ENCODE measurements at regions not wholly inside any gene's neighbourhood (a gene's known extent, or its start where the extent isn't known, plus 50 kb on each side); places are given as distances from the start of the nearest gene placed in this dataset.
"Not testable (repeated sequence)": the region's sequence is repeated elsewhere in the genome, so short reads cannot be mapped to it uniquely, and the experiment has no call there.

- DNase-seq (ENCODE audit: low read depth in 4 of 4, low spot score in 2 of 4): not testable (repeated sequence)
Observed at GRCh38 chr21:32823296-32823695, 51.7 kb upstream of the PAXBP1 start.

- no peak for DNase-seq (ENCODE audit: low read depth in 4 of 4, low spot score in 2 of 4)
Observed at GRCh38 chr21:32824950-32825349, 53.4 kb upstream of the PAXBP1 start.

GRCh38 chr21:32826329-32827167 lies 55.0 kb upstream of the PAXBP1 start:
- DNase-seq (ENCODE audit: low read depth in 4 of 4, low spot score in 2 of 4): no peak

- no peak for DNase-seq (ENCODE audit: low read depth in 4 of 4, low spot score in 2 of 4)
Observed at GRCh38 chr21:32828908-32829307, 57.4 kb upstream of the PAXBP1 start.

- no peak for DNase-seq (ENCODE audit: low read depth in 4 of 4, low spot score in 2 of 4)
Observed at GRCh38 chr21:32829504-32829903, 57.9 kb upstream of the PAXBP1 start.

- DNase-seq (ENCODE audit: low read depth in 4 of 4, low spot score in 2 of 4): not testable (repeated sequence)
Observed at GRCh38 chr21:32831779-32832178, 60.2 kb upstream of the PAXBP1 start.

GRCh38 chr21:32834211-32834915 lies 62.8 kb upstream of the PAXBP1 start:
- no peak for DNase-seq (ENCODE audit: low read depth in 4 of 4, low spot score in 2 of 4)

GRCh38 chr21:32834916-32835235 lies 63.3 kb upstream of the PAXBP1 start:
- no peak for DNase-seq (ENCODE audit: low read depth in 4 of 4, low spot score in 2 of 4)

GRCh38 chr21:32842146-32842545 lies 70.6 kb upstream of the PAXBP1 start:
- no peak for DNase-seq (ENCODE audit: low read depth in 4 of 4, low spot score in 2 of 4)

- no peak for DNase-seq (ENCODE audit: low read depth in 4 of 4, low spot score in 2 of 4)
Observed at GRCh38 chr21:32843561-32843960, 72.0 kb upstream of the PAXBP1 start.

GRCh38 chr21:32844076-32844475 lies 72.5 kb upstream of the PAXBP1 start:
- no peak for DNase-seq (ENCODE audit: low read depth in 4 of 4, low spot score in 2 of 4)

- DNase-seq (ENCODE audit: low read depth in 4 of 4, low spot score in 2 of 4): no peak
Observed at GRCh38 chr21:32844653-32845436, 73.3 kb upstream of the PAXBP1 start.

- no peak for DNase-seq (ENCODE audit: low read depth in 4 of 4, low spot score in 2 of 4)
Observed at GRCh38 chr21:32858628-32859027, 87.1 kb upstream of the PAXBP1 start.

- no peak for DNase-seq (ENCODE audit: low read depth in 4 of 4, low spot score in 2 of 4)
Observed at GRCh38 chr21:32860399-32860798, 88.8 kb upstream of the PAXBP1 start.

GRCh38 chr21:32861866-32862265 lies 90.3 kb upstream of the PAXBP1 start:
- DNase-seq (ENCODE audit: low read depth in 4 of 4, low spot score in 2 of 4): no peak

- no peak for DNase-seq (ENCODE audit: low read depth in 4 of 4, low spot score in 2 of 4)
Observed at GRCh38 chr21:32867597-32867996, 96.0 kb upstream of the PAXBP1 start.

GRCh38 chr21:32868631-32869454 lies 97.3 kb upstream of the PAXBP1 start:
- no peak for DNase-seq (ENCODE audit: low read depth in 4 of 4, low spot score in 2 of 4)

- no peak for DNase-seq (ENCODE audit: low read depth in 4 of 4, low spot score in 2 of 4)
Observed at GRCh38 chr21:32869459-32869858, 97.9 kb upstream of the PAXBP1 start.

GRCh38 chr21:32876426-32876825 lies 104.9 kb upstream of the PAXBP1 start:
- DNase-seq (ENCODE audit: low read depth in 4 of 4, low spot score in 2 of 4): no peak

GRCh38 chr21:32877888-32878287 lies 106.3 kb upstream of the PAXBP1 start:
- not testable (repeated sequence) for DNase-seq (ENCODE audit: low read depth in 4 of 4, low spot score in 2 of 4)

- DNase-seq (ENCODE audit: low read depth in 4 of 4, low spot score in 2 of 4): no peak
Observed at GRCh38 chr21:32878661-32879060, 107.1 kb upstream of the PAXBP1 start.
